Breast epithelium (tissue), 3 donors: ENCODE measurements at regions not wholly inside any gene's neighbourhood (a gene's known extent, or its start where the extent isn't known, plus 50 kb on each side); places are given as distances from the start of the nearest gene placed in this dataset.

ENCODE experiments used
- POLR2AphosphoS5 ChIP-seq, 3 donors: sonication (generic); formaldehyde crosslinking; IDR thresholded peaks; one replicate each; pipeline ENCODE4 v1.6.1; 2017; ENCODE audit warnings: antibody characterized with exemption in 3 of 3
- TF ChIP-seq, protein P1 (sequence below), 3 donors: fragments of 450-650 bp; IDR thresholded peaks; one replicate each; pipeline ENCODE4 v1.5.1; 2016 to 2017; ENCODE audit warnings: antibody characterized with exemption in 3 of 3, mild to moderate bottlenecking in 3 of 3, moderate library complexity in 3 of 3

DNA sequence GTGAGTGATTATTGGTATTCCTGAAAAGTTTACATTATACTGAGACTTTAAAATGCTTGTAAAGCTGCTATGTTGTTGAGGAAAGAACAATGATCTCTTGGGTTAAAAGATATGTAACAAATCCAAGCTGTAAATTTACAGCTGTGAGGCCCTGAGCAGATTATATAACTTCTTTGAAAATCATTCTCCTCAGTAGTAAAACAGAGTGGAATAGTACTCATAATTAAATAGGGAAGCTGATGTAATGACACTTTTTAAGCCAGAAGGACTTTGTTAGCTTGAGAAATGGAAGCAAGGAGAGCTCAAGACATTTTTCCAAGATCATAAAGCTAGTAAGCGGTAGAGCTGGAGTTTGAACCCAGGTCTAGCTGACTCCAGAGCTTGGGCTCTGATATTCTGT lies 363.9 kb downstream of the TMEM135 start:
- TF ChIP-seq, protein P1, sequence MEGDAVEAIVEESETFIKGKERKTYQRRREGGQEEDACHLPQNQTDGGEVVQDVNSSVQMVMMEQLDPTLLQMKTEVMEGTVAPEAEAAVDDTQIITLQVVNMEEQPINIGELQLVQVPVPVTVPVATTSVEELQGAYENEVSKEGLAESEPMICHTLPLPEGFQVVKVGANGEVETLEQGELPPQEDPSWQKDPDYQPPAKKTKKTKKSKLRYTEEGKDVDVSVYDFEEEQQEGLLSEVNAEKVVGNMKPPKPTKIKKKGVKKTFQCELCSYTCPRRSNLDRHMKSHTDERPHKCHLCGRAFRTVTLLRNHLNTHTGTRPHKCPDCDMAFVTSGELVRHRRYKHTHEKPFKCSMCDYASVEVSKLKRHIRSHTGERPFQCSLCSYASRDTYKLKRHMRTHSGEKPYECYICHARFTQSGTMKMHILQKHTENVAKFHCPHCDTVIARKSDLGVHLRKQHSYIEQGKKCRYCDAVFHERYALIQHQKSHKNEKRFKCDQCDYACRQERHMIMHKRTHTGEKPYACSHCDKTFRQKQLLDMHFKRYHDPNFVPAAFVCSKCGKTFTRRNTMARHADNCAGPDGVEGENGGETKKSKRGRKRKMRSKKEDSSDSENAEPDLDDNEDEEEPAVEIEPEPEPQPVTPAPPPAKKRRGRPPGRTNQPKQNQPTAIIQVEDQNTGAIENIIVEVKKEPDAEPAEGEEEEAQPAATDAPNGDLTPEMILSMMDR (IDR thresholded peaks at IDR 0.05) = no peak
- no peak for TF ChIP-seq POLR2AphosphoS5 (IDR thresholded peaks at IDR 0.05)
